ENCODE measurements at regions not wholly inside any gene's neighbourhood (a gene's known extent, or its start where the extent isn't known, plus 50 kb on each side); places are given as distances from the start of the nearest gene placed in this dataset.

- no peak for TF ChIP-seq SP2 (IDR thresholded peaks at IDR 0.05; ENCODE audit: low read length)
- no peak for TF ChIP-seq CTCF (IDR thresholded peaks at IDR 0.05; ENCODE audit: control extremely low read depth in 1 of 3, insufficient read depth in 1 of 3, low read depth in 1 of 3, low read length in 3 of 3)
These were observed 476.5 kb upstream of the PCDH15 start (continued) for GRCh38 chr10:55277549-55277948.

All from H1 (cell line).